ENCODE measurements at regions not wholly inside any gene's neighbourhood (a gene's known extent, or its start where the extent isn't known, plus 50 kb on each side); places are given as distances from the start of the nearest gene placed in this dataset.

- no peak for TF ChIP-seq POLR2A (IDR thresholded peaks at IDR 0.05)
- TF ChIP-seq CTCF (IDR thresholded peaks at IDR 0.05): no peak
- TF ChIP-seq EP300 (IDR thresholded peaks at IDR 0.05): no peak
- no peak for TF ChIP-seq POLR2AphosphoS5 (IDR thresholded peaks at IDR 0.05)
These were observed 176.2 kb downstream of the RFC3 start for GRCh38 chr13:33994198-33994597.

Data from gastroesophageal sphincter (tissue), 3 donors.